Mesothelial cell of epicardium (in vitro differentiated cells): ENCODE measurements at regions not wholly inside any gene's neighbourhood (a gene's known extent, or its start where the extent isn't known, plus 50 kb on each side); places are given as distances from the start of the nearest gene placed in this dataset.
A peak's percentile ranks its signal among the peaks of the same experiment; 100 is the strongest.

Experiments used
- DNase-seq, 2 experiments: peaks; one replicate each; pipeline ENCODE4 v3.0.0; 2021; ENCODE audit warnings: low spot score in 2 of 2; ENCODE audit not compliant: unreplicated experiment in 2 of 2
- H3K27ac Mint-ChIP-seq: 2 replicates; pipeline ENCODE4 v1.8.0; 2021; ENCODE audit warnings: mixed read lengths
- H3K27me3 Mint-ChIP-seq: 2 replicates; pipeline ENCODE4 v1.8.0; 2021; ENCODE audit warnings: low read depth, mixed read lengths
- H3K36me3 Mint-ChIP-seq: 2 replicates; pipeline ENCODE4 v1.8.0; 2021; ENCODE audit warnings: mixed read lengths
- H3K4me1 Mint-ChIP-seq: 2 replicates; pipeline ENCODE4 v1.8.0; 2021; ENCODE audit warnings: mixed read lengths
- H3K4me3 Mint-ChIP-seq: 2 replicates; pipeline ENCODE4 v1.8.0; 2021; ENCODE audit warnings: mild to moderate bottlenecking, moderate library complexity, mixed read lengths
- H3K9me3 Mint-ChIP-seq: 2 replicates; pipeline ENCODE4 v1.8.0; 2021; ENCODE audit warnings: mixed read lengths
- CTCF ChIP-seq: fragments of 200-600 bp; sonication (generic); IDR thresholded peaks from one replicate; pipeline ENCODE4 v1.5.0; 2021; ENCODE audit warnings: antibody characterized with exemption; ENCODE audit not compliant: unreplicated experiment

GRCh38 chr3:106120356-106120755 lies 251.5 kb upstream of the CBLB start:
- H3K27me3 Mint-ChIP-seq: no peaks in the 10 kb centered on the region
- peaks cover 6% of the 10 kb centered on the region for H3K9me3 Mint-ChIP-seq
- H3K4me1 Mint-ChIP-seq: peaks cover 60% of the 10 kb centered on the region
- H3K4me3 Mint-ChIP-seq: no peak overlapping the region
- no peak for DNase-seq
- no peak for TF ChIP-seq CTCF
- H3K27ac Mint-ChIP-seq: peak overlapping the region; percentile 27
- no peaks in the 10 kb centered on the region for H3K36me3 Mint-ChIP-seq

GRCh38 chr3:106121491-106122289 lies 252.9 kb upstream of the CBLB start:
- Mint-ChIP-seq H3K4me1 (peaks cover 72% of the 10 kb centered on the region), H3K4me3 (no peak overlapping the region), H3K27me3 (no peaks in the 10 kb centered on the region), H3K36me3 (no peaks in the 10 kb centered on the region), H3K9me3 (peaks cover 6% of the 10 kb centered on the region), H3K27ac (peak overlapping the region; percentile 75)
- DNase-seq: no peak
- TF ChIP-seq CTCF: no peak

- Mint-ChIP-seq H3K4me3 (no peak overlapping the region), H3K27me3 (no peaks in the 10 kb centered on the region), H3K9me3 (peaks cover 4% of the 10 kb centered on the region), H3K36me3 (peaks cover 3% of the 10 kb centered on the region), H3K4me1 (peaks cover 60% of the 10 kb centered on the region), H3K27ac (peak overlapping the region; percentile 69)
- DNase-seq: no peak
- no peak for TF ChIP-seq CTCF
Observed at GRCh38 chr3:106124818-106125217, 256.0 kb upstream of the CBLB start.

DNA sequence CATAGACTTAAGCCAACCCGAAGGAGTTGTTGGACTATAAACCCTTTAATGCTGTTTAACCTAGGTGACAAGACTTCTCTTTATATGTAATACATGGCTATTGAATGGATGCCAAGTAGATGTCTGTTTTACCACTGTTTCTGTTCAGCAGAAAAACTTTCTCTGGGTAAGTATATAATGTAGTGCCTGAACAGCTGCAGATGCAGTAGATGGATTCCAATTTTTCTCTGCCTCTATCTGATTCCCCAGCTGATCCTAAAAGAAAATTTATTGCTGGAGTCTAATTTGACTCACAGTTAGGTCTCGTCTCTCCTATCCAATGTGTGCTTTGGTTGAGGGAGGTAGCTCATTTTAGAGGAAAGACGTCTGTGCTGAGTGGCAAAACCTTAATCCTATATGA lies 256.5 kb upstream of the CBLB start:
- Mint-ChIP-seq H3K36me3 (peaks cover 3% of the 10 kb centered on the region), H3K4me1 (peaks cover 60% of the 10 kb centered on the region), H3K27ac (peak overlapping the region; percentile 69), H3K9me3 (peaks cover 4% of the 10 kb centered on the region), H3K27me3 (no peaks in the 10 kb centered on the region), H3K4me3 (no peak overlapping the region)
- no peak for DNase-seq
- no peak for TF ChIP-seq CTCF

DNA sequence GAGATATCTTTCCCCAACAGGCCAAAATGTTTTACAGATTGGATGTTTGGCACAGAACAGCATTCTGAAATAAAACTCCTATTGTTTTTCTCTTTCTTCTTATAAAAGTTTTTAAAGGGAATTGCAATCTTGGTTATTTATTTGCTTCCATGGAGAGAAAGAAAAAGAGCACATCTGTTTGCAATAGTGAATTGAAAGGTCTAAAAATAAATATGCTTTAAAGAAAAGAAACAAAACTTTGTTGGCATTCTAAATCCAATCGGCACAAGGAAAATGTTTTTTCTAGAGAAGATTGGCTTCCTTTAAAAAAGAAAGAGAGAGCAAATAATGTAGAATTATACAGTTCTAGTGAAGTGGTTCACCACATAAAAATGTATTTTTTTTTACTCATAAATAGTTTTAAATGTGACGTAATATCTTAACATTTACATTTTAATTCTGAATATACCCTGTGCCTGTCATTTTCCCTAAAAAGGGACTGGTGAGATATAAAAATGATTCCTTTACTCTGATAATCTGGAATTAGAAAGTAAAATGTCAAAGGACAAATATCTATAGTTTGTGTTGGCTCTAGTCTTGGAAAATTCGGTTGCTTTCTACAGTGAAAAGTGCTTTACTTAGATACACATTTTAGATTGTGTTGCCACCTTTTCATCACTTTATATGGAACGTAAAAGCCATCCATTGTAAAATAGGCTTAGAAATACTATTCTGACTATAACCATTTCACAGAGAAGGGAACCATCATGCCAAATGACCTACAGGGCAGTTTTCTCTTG lies 257.4 kb upstream of the CBLB start:
- Mint-ChIP-seq H3K36me3 (peaks cover 3% of the 10 kb centered on the region), H3K4me1 (peaks cover 60% of the 10 kb centered on the region), H3K27ac (peak overlapping the region; percentile 66), H3K27me3 (no peaks in the 10 kb centered on the region), H3K4me3 (no peak overlapping the region), H3K9me3 (peaks cover 4% of the 10 kb centered on the region)
- no peak for DNase-seq
- TF ChIP-seq CTCF: no peak
